Stimulated activated CD8-positive, alpha-beta memory T cell treated with anti-CD3 and anti-CD28 coated beads, Interleukin-2, amount 100 ng/mL, for 1 hour (primary cell): ENCODE measurements at regions not wholly inside any gene's neighbourhood (a gene's known extent, or its start where the extent isn't known, plus 50 kb on each side); places are given as distances from the start of the nearest gene placed in this dataset.
"Not testable (repeated sequence)": the region's sequence is repeated elsewhere in the genome, so short reads cannot be mapped to it uniquely, and the experiment has no call there.

Experiments
- DNase-seq, 2 donors: peaks; one replicate each; pipeline ENCODE4 v3.0.0-alpha.2; 2020; ENCODE audit warnings: low read depth in 2 of 2

GRCh38 chr5:96528826-96529474 lies 95.9 kb upstream of the PCSK1 start:
- DNase-seq = no peak

- no peak for DNase-seq
These were observed 96.5 kb upstream of the PCSK1 start for GRCh38 chr5:96529559-96529958.

GRCh38 chr5:96530901-96531300 lies 97.9 kb upstream of the PCSK1 start:
- no peak for DNase-seq

GRCh38 chr5:96533371-96533770 lies 100.3 kb upstream of the PCSK1 start:
- DNase-seq = no peak

GRCh38 chr5:96537386-96537785 lies 104.3 kb upstream of the PCSK1 start:
- no peak for DNase-seq

GRCh38 chr5:96538808-96539250 lies 105.8 kb upstream of the PCSK1 start:
- no peak for DNase-seq

- DNase-seq = no peak
These were observed 113.1 kb upstream of the PCSK1 start for GRCh38 chr5:96546120-96546519.

GRCh38 chr5:96547486-96547885 lies 114.4 kb upstream of the PCSK1 start:
- DNase-seq = no peak

GRCh38 chr5:96548905-96549304 lies 113.3 kb upstream of the CAST start:
- DNase-seq = no peak

- not testable (repeated sequence) for DNase-seq
These were observed 101.3 kb upstream of the CAST start for GRCh38 chr5:96560857-96561256.

- no peak for DNase-seq
These were observed 99.6 kb upstream of the CAST start for GRCh38 chr5:96562614-96563013.

GRCh38 chr5:96563816-96564215 lies 98.4 kb upstream of the CAST start:
- no peak for DNase-seq

GRCh38 chr5:96565582-96566265 lies 96.5 kb upstream of the CAST start:
- no peak for DNase-seq

- no peak for DNase-seq
These were observed 95.2 kb upstream of the CAST start for GRCh38 chr5:96566833-96567587.

- no peak for DNase-seq
These were observed 92.8 kb upstream of the CAST start for GRCh38 chr5:96569332-96569731.

GRCh38 chr5:96569770-96570169 lies 92.4 kb upstream of the CAST start:
- DNase-seq = no peak

- no peak for DNase-seq
These were observed 89.2 kb upstream of the CAST start for GRCh38 chr5:96572864-96573512.

- no peak for DNase-seq
These were observed 88.7 kb upstream of the CAST start for GRCh38 chr5:96573513-96573894.

- no peak for DNase-seq
These were observed 85.3 kb upstream of the CAST start for GRCh38 chr5:96576876-96577275.

- DNase-seq = no peak
These were observed 84.3 kb upstream of the CAST start for GRCh38 chr5:96577909-96578308.

GRCh38 chr5:96579711-96580110 lies 82.5 kb upstream of the CAST start:
- DNase-seq = no peak

GRCh38 chr5:96582343-96582742 lies 79.8 kb upstream of the CAST start:
- DNase-seq = no peak
